Fibroblast of lung (primary cell): ENCODE measurements at regions not wholly inside any gene's neighbourhood (a gene's known extent, or its start where the extent isn't known, plus 50 kb on each side); places are given as distances from the start of the nearest gene placed in this dataset.

Experiments used
- EZH2 ChIP-seq: IDR thresholded peaks from 2 replicates; pipeline ENCODE4 v1.5.1; 2012; ENCODE audit warnings: low read length, control low read depth, mild to moderate bottlenecking; ENCODE audit errors: missing control alignments
- TF ChIP-seq, protein P1 (sequence below), 2 donors: IDR thresholded peaks in 1 of 2; conservative IDR thresholded peaks in 1 of 2; 1 replicate in 1 of 2; 2 replicates in 1 of 2; pipeline ENCODE4 v1.5.1; 2011 to 2012; ENCODE audit warnings: low read length in 2 of 2, control low read depth in 1 of 2, inconsistent platforms in 1 of 2, low read depth in 1 of 2, mild to moderate bottlenecking in 1 of 2

DNA sequence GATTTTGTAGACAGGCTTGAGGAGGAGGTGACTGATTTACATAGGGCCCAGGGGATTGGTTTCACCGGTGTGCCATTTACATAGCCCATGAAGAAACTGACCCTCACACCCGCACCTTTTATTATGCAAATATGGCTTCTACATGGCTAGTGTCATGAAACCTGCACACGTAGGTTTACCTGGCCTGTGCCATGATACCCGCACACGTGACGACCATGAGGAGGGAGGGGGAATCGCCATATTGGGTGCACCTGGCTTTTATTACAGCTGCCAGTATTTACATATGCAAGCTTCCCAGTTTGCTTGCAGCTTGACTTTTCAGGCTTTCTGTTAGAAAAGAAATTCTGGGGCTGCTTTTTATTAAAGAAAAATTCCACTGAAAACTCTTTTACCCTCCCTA, 359.7 kb downstream of the ADAM29 start:
- TF ChIP-seq, protein P1, sequence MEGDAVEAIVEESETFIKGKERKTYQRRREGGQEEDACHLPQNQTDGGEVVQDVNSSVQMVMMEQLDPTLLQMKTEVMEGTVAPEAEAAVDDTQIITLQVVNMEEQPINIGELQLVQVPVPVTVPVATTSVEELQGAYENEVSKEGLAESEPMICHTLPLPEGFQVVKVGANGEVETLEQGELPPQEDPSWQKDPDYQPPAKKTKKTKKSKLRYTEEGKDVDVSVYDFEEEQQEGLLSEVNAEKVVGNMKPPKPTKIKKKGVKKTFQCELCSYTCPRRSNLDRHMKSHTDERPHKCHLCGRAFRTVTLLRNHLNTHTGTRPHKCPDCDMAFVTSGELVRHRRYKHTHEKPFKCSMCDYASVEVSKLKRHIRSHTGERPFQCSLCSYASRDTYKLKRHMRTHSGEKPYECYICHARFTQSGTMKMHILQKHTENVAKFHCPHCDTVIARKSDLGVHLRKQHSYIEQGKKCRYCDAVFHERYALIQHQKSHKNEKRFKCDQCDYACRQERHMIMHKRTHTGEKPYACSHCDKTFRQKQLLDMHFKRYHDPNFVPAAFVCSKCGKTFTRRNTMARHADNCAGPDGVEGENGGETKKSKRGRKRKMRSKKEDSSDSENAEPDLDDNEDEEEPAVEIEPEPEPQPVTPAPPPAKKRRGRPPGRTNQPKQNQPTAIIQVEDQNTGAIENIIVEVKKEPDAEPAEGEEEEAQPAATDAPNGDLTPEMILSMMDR (conservative IDR thresholded peaks at IDR 0.05 in 1 of 2, IDR thresholded peaks at IDR 0.05 in 1 of 2; ENCODE audit: low read depth in 1 of 2, low read length in 2 of 2) = no peak
- no peak for TF ChIP-seq EZH2
